ENCODE measurements at regions not wholly inside any gene's neighbourhood (a gene's known extent, or its start where the extent isn't known, plus 50 kb on each side); places are given as distances from the start of the nearest gene placed in this dataset.

DNA sequence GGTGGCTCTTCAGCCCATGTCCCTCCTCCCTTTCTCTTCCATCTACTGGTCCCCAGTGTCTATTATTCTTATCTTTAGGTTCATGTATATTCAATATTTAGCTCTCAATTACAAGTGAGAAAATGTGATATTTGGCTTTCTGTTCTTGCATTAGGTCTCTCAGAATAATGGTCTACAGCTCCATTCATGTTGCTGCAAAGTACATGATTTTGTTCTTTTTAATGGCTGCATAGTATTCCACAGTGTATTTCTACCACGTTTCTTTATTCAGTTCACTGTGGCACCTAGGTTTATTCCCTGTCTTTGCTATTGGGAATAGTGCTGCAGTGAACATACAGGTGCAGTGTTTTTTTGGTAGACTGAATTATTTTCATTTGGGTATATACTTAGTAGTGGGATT lies 1308.8 kb downstream of the EFNA5 start:
- Histone ChIP-seq H3K4me2 (ENCODE audit: low read length) (no peak overlapping the region), H3K27me3 (ENCODE audit: insufficient read depth, low read length) (no peaks in the 10 kb centered on the region), H3K4me1 (ENCODE audit: control insufficient read depth in 1 of 2, insufficient read depth in 2 of 2, low read length in 2 of 2) (no peaks in the 10 kb centered on the region), H3K9me2 (ENCODE audit: insufficient read depth) (no peaks in the 10 kb centered on the region), H3K9me3 (ENCODE audit: control insufficient read depth in 1 of 2, insufficient read depth in 1 of 2, low read depth in 1 of 2, low read length in 2 of 2) (no peaks in the 10 kb centered on the region), H2AFZ (ENCODE audit: low read depth, low read length, poor library complexity, severe bottlenecking) (no peak overlapping the region), H3K4me3 (replicated peaks in 1 of 2; ENCODE audit: low read depth in 1 of 2, low read length in 2 of 2) (no peak overlapping the region), H3K79me2 (ENCODE audit: insufficient read depth, low read length) (no peaks in the 10 kb centered on the region), H3K36me3 (ENCODE audit: control insufficient read depth in 1 of 2, insufficient read depth in 2 of 2, low read length in 2 of 2) (no peaks in the 10 kb centered on the region), H3K27ac (ENCODE audit: low read depth, low read length) (no peak overlapping the region), H4K20me1 (ENCODE audit: insufficient read depth) (no peaks in the 10 kb centered on the region), H3K9ac (ENCODE audit: low read length) (no peak overlapping the region)
- intact Hi-C loops (cut with micrococcal nuclease), result no loop called here
- ChIA-PET POLR2A (no interaction called here), CTCF (no interaction called here), RAD21 (ENCODE audit: low non-redundant PET in 1 of 2, low total read pairs in 2 of 2, uncharacterized antibody in 2 of 2, unreplicated experiment in 2 of 2) (no interaction called here)
- ATAC-seq (no peak), DNase-seq (ENCODE audit: low read depth, low spot score) (no peak)
- no TSS peak for BruUV-seq (replicated peaks)
- no peak for TF ChIP-seq SIN3A (IDR thresholded peaks at IDR 0.05; ENCODE audit: low read depth)
- TF ChIP-seq EZH2phosphoT487 (IDR thresholded peaks at IDR 0.05; ENCODE audit: borderline replicate concordance), result no peak
- TF ChIP-seq POLR2AphosphoS5 (IDR thresholded peaks at IDR 0.05; ENCODE audit: low read depth, low read length), result no peak
- TF ChIP-seq JUND (IDR thresholded peaks at IDR 0.05), result no peak
- no peak for TF ChIP-seq CTCF (IDR thresholded peaks at IDR 0.05 in 2 of 3, conservative IDR thresholded peaks at IDR 0.05 in 1 of 3; ENCODE audit: borderline replicate concordance in 1 of 3, insufficient read depth in 1 of 3, low read depth in 2 of 3, low read length in 2 of 3)
- no peak for TF ChIP-seq EGR1 (IDR thresholded peaks at IDR 0.05; ENCODE audit: low read depth)
- TF ChIP-seq ZFX (IDR thresholded peaks at IDR 0.05), result no peak
- TF ChIP-seq TCF7L2 (IDR thresholded peaks at IDR 0.05; ENCODE audit: borderline replicate concordance, extremely low read depth, insufficient read depth, insufficient read length), result no peak
- no peak for TF ChIP-seq FOSL1 (IDR thresholded peaks at IDR 0.05; ENCODE audit: low read depth)
- TF ChIP-seq ZNF274 (IDR thresholded peaks at IDR 0.05; ENCODE audit: low read depth, low read length), result no peak
- TF ChIP-seq, protein P1, sequence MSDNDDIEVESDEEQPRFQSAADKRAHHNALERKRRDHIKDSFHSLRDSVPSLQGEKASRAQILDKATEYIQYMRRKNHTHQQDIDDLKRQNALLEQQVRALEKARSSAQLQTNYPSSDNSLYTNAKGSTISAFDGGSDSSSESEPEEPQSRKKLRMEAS (IDR thresholded peaks at IDR 0.05), result no peak
- TF ChIP-seq ELF1 (IDR thresholded peaks at IDR 0.05; ENCODE audit: borderline replicate concordance, low read depth), result no peak
- TF ChIP-seq CBX3 (IDR thresholded peaks at IDR 0.05; ENCODE audit: low read depth), result no peak
- TF ChIP-seq SP1 (IDR thresholded peaks at IDR 0.05; ENCODE audit: low read depth), result no peak
- no peak for TF ChIP-seq RAD21 (IDR thresholded peaks at IDR 0.05; ENCODE audit: low read depth)
- TF ChIP-seq ATF3 (IDR thresholded peaks at IDR 0.05), result no peak
- no peak for TF ChIP-seq CEBPB (IDR thresholded peaks at IDR 0.05; ENCODE audit: low read depth)
- no peak for TF ChIP-seq EZH2 (IDR thresholded peaks at IDR 0.05)

All from HCT116 (cell line).